Endothelial cell of umbilical vein (primary cell): ENCODE measurements at regions not wholly inside any gene's neighbourhood (a gene's known extent, or its start where the extent isn't known, plus 50 kb on each side); places are given as distances from the start of the nearest gene placed in this dataset.

Experiments
- BruUV-seq: library from RNA; stranded (reverse); fragments of 400-500 nt; replicated peaks from 2 replicates; lab custom pipeline; 2021; lab: Mats Ljungman, UMichigan
- CTCF ChIA-PET: fragments of 300-600, 350-600 bp; sonication (Branson Sonifier 250); formaldehyde crosslinking; loops from one replicate; lab custom pipeline; 2021; ENCODE audit warnings: antibody characterized with exemption, inconsistent platforms; lab: Charles Lee
- POLR2A ChIA-PET: fragments of 300-600, 350-600 bp; sonication (Branson Sonifier 250); formaldehyde crosslinking; loops from one replicate; lab custom pipeline; 2021; ENCODE audit warnings: antibody characterized with exemption, inconsistent platforms; lab: Charles Lee
- DNase-seq: peaks from one replicate; pipeline ENCODE4 v3.0.0-alpha.2; 2011; ENCODE audit warnings: low read depth, low spot score
- FAIRE-seq: peaks from 2 replicates; lab custom pipeline; 2011; peaks lifted over from hg19 to GRCh38; lab: Jason Lieb, UNC
- H2AFZ ChIP-seq: 2 replicates; pipeline ENCODE4 v1.6.0; 2012; ENCODE audit warnings: low read depth, low read length, control low read depth, inconsistent platforms
- H3K27ac ChIP-seq: 2 replicates; pipeline ENCODE4 v1.5.1; 2011; ENCODE audit warnings: low read depth, mild to moderate bottlenecking, control low read depth, low read length, moderate library complexity; ENCODE audit not compliant: insufficient read depth
- H3K27me3 ChIP-seq, 2 experiments: 2 replicates each; pipeline versions ENCODE4 v1.6.0 to v1.6.1; 2011; ENCODE audit warnings: low read length in 2 of 2, mixed read lengths in 1 of 2; ENCODE audit not compliant: control insufficient read depth in 2 of 2, insufficient read depth in 2 of 2
- H3K36me3 ChIP-seq, 2 experiments: 2 replicates in 1 of 2; 3 replicates in 1 of 2; pipeline ENCODE4 v1.5.1; 2011; ENCODE audit warnings: low read length in 2 of 2, mild to moderate bottlenecking in 1 of 2, moderate library complexity in 1 of 2; ENCODE audit not compliant: control insufficient read depth in 2 of 2, insufficient read depth in 2 of 2; ENCODE audit errors: extremely low read depth in 1 of 2
- H3K4me1 ChIP-seq: 3 replicates; pipeline ENCODE4 v1.5.1; 2011; ENCODE audit warnings: mild to moderate bottlenecking, low read length; ENCODE audit not compliant: control insufficient read depth, insufficient read depth; ENCODE audit errors: extremely low read depth
- H3K4me2 ChIP-seq: 2 replicates; pipeline ENCODE4 v1.6.1; 2011; ENCODE audit warnings: low read length, control low read depth, mixed read lengths; ENCODE audit not compliant: insufficient read depth
- H3K4me3 ChIP-seq, 3 experiments: fragments of 200-600 bp in 1 of 3; sonication (generic), shearing (Covaris generic) in 1 of 3; replicated peaks in 1 of 3; 2 replicates each; pipeline ENCODE4 v1.5.1; 2011 to 2016; ENCODE audit warnings: control low read depth in 3 of 3, low read length in 3 of 3, mild to moderate bottlenecking in 2 of 3, inconsistent platforms in 1 of 3, low read depth in 1 of 3, moderate library complexity in 1 of 3; ENCODE audit not compliant: insufficient read depth in 1 of 3
- H3K79me2 ChIP-seq: 2 replicates; pipeline ENCODE4 v1.6.0; 2012; ENCODE audit warnings: low read length, inconsistent platforms; ENCODE audit not compliant: control insufficient read depth, insufficient read depth
- H3K9ac ChIP-seq: replicated peaks from 2 replicates; pipeline ENCODE3; 2011; ENCODE audit warnings: low read length, control low read depth; ENCODE audit not compliant: insufficient read depth; ENCODE audit errors: extremely low read depth
- H3K9me1 ChIP-seq: replicated peaks from 3 replicates; pipeline ENCODE4 v1.6.0; 2011; ENCODE audit warnings: mild to moderate bottlenecking, low read length; ENCODE audit not compliant: control insufficient read depth, insufficient read depth; ENCODE audit errors: extremely low read depth
- H3K9me3 ChIP-seq: replicated peaks from 2 replicates; pipeline ENCODE4 v1.5.1; 2012; ENCODE audit warnings: low read length, inconsistent platforms; ENCODE audit not compliant: control insufficient read depth, insufficient read depth
- H4K20me1 ChIP-seq: replicated peaks from 2 replicates; pipeline ENCODE3; 2011; ENCODE audit warnings: mild to moderate bottlenecking, low read length; ENCODE audit not compliant: control insufficient read depth, insufficient read depth; ENCODE audit errors: extremely low read depth
- CTCF ChIP-seq, 2 donors: IDR thresholded peaks; 1 replicate in 1 of 2; 2 replicates in 1 of 2; pipeline ENCODE4 v1.5.1; 2011; ENCODE audit warnings: low read length in 2 of 2, mild to moderate bottlenecking in 2 of 2, moderate library complexity in 2 of 2, control low read depth in 1 of 2, inconsistent platforms in 1 of 2, low read depth in 1 of 2; ENCODE audit not compliant: insufficient read depth in 1 of 2; ENCODE audit errors: extremely low read depth in 1 of 2
- EZH2 ChIP-seq: IDR thresholded peaks from 2 replicates; pipeline ENCODE4 v1.6.1; 2012; ENCODE audit warnings: borderline replicate concordance, low read depth, mild to moderate bottlenecking, moderate library complexity, low read length, inconsistent platforms; ENCODE audit not compliant: severe bottlenecking
- FOS ChIP-seq: IDR thresholded peaks from 2 replicates; pipeline ENCODE4 v1.6.1; 2011; ENCODE audit warnings: mild to moderate bottlenecking, low read length, moderate library complexity, borderline replicate concordance; ENCODE audit not compliant: insufficient read depth
- GATA2 ChIP-seq: IDR thresholded peaks from 2 replicates; pipeline ENCODE4 v1.7.0; 2011; ENCODE audit warnings: low read depth, mild to moderate bottlenecking, moderate library complexity, mixed read lengths, low read length; ENCODE audit not compliant: insufficient read length, insufficient read depth
- JUN ChIP-seq: IDR thresholded peaks from 2 replicates; pipeline ENCODE4 v1.6.1; 2011; ENCODE audit warnings: borderline replicate concordance, low read depth; ENCODE audit not compliant: insufficient read length, insufficient read depth
- MAX ChIP-seq: IDR thresholded peaks from 2 replicates; pipeline ENCODE4 v1.6.1; 2011; ENCODE audit not compliant: insufficient read depth, insufficient read length
- MYC ChIP-seq: IDR thresholded peaks from one replicate; pipeline ENCODE4 v1.6.1; 2011; ENCODE audit warnings: mild to moderate bottlenecking, low read depth, low read length
- POLR2A ChIP-seq: IDR thresholded peaks from 2 replicates; pipeline ENCODE4 v1.6.1; 2012; ENCODE audit warnings: low read depth, mild to moderate bottlenecking, control low read depth, low read length
- POLR2AphosphoS5 ChIP-seq: IDR thresholded peaks from 2 replicates; pipeline ENCODE4 v1.6.1; 2012; ENCODE audit warnings: low read depth, mild to moderate bottlenecking, control low read depth, low read length, moderate library complexity; ENCODE audit not compliant: insufficient read depth
- dilution Hi-C: fragments of 300-500 bp; cut with MboI; formaldehyde crosslinking; loops from one replicate; pipeline ENCODE4 v1.15.0; 2019; ENCODE audit warnings: low sequenced_read_pairs; ENCODE audit not compliant: extremely low pct_ligation_motif_present
- intact Hi-C: fragments of 100-400 bp; cut with micrococcal nuclease; formaldehyde crosslinking; loops from one replicate; pipeline ENCODE4 v1.10.0; 2022

GRCh38 chr6:11379805-11380204 is 147.3 kb upstream of the NEDD9 start:
- H3K4me2 ChIP-seq = no peak overlapping the region
- no peak for DNase-seq
- POLR2A ChIA-PET = no interaction called here
- no peak overlapping the region for H3K27ac ChIP-seq
- no TSS peak for BruUV-seq
- no peak overlapping the region for H3K9ac ChIP-seq
- no peaks in the 10 kb centered on the region for H3K36me3 ChIP-seq
- H2AFZ ChIP-seq = no peak overlapping the region
- FAIRE-seq = no peak
- H3K4me3 ChIP-seq = no peak overlapping the region
- H3K4me1 ChIP-seq = no peaks in the 10 kb centered on the region
- H3K9me1 ChIP-seq = no peaks in the 10 kb centered on the region
- H3K27me3 ChIP-seq = peaks cover 3% of the 10 kb centered on the region in 2 experiments
- H4K20me1 ChIP-seq = no peaks in the 10 kb centered on the region
- TF ChIP-seq MYC = no peak
- TF ChIP-seq JUN = no peak
- no peak for TF ChIP-seq EZH2
- no peak for TF ChIP-seq POLR2A
- TF ChIP-seq FOS = no peak
- TF ChIP-seq GATA2 = no peak
- no peak for TF ChIP-seq CTCF (IDR thresholded peaks at IDR 0.05; ENCODE audit: extremely low read depth in 1 of 2, insufficient read depth in 1 of 2, low read depth in 1 of 2, low read length in 2 of 2)
- no peak for TF ChIP-seq POLR2AphosphoS5
- TF ChIP-seq MAX = no peak
- no peaks in the 10 kb centered on the region for H3K9me3 ChIP-seq
- intact Hi-C loops = no loop called here
- H3K79me2 ChIP-seq = no peaks in the 10 kb centered on the region
- dilution Hi-C loops = no loop called here
- CTCF ChIA-PET = interaction anchor here (1.2 to 1.5 kb wide), 2 partner anchors 15 to 116 kb away, joined by 3 read pairs; no protein-coding TSS in a partner anchor
